HG02981 (cell line): ENCODE measurements at regions not wholly inside any gene's neighbourhood (a gene's known extent, or its start where the extent isn't known, plus 50 kb on each side); places are given as distances from the start of the nearest gene placed in this dataset.

Experiments
- ATAC-seq: cut with Tn5 transposase; IDR thresholded peaks from one replicate; pipeline ENCODE4 v1.9.1; 2021; ENCODE audit warnings: mild to moderate bottlenecking, moderate library complexity; ENCODE audit not compliant: unreplicated experiment

- ATAC-seq: no peak
Measured at GRCh38 chr11:107151158-107151557, 132.9 kb upstream of the GUCY1A2 start.

DNA sequence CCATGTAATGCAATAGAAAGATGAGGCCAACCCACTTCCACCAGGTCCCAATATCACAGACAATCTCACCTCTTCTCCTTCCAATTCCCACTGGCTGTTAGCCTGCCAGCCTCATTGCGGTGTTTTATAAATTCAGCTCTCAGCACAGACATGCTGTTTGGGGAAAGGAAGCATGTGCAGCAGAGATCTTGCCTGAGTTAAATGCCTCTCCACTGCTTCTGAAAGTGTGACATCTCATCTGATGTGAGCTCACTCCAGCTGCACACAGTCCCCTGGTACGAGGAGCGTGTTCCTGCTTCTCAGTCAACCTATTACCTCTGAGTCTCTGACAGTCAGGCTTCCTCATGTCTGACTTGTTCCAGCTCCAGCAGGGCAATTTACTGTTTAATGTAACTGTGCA is 122.7 kb upstream of the GUCY1A2 start:
- ATAC-seq: no peak

DNA sequence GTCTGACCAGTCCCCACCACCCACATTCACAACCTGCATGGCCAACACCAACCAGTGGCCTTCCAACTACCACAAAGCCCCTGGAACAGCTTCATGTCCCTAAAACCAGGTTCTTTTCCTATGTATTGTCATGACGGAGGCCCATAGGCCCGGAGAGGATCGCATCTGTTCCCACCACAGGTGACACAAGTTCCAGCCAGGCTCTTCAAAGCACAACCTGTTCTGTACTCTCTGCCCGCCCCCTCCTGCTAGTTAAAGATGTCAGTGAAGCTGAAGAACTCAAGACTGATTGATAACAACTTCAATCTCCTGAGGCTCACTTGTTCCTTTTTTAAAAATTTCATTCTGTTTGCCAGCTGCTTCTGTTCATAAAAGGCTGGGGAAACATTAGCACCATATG is 121.1 kb upstream of the GUCY1A2 start:
- no peak for ATAC-seq

DNA sequence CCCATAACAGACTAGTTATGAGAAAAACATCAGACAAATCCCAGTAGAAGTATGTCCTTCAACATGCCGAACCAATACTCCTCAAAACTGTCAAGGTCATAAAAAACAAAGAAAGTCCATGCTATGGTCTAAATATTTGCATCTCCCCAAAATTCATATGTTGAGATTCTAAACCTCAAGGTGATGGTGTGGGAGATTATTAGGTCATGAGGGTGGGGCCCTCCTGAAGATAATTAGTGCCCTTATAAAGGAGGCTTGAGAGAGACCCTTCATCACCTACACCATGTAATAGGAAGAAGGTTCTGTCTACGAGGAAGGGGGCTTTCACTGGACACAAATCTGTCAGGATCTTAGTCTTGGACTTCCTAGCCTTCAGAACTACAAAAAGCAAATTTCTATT is 118.6 kb upstream of the GUCY1A2 start:
- ATAC-seq: no peak

- no peak for ATAC-seq
Measured at GRCh38 chr11:107131756-107132155, 113.5 kb upstream of the GUCY1A2 start.

- ATAC-seq: no peak
Measured at GRCh38 chr11:107123022-107123421, 104.7 kb upstream of the GUCY1A2 start.

DNA sequence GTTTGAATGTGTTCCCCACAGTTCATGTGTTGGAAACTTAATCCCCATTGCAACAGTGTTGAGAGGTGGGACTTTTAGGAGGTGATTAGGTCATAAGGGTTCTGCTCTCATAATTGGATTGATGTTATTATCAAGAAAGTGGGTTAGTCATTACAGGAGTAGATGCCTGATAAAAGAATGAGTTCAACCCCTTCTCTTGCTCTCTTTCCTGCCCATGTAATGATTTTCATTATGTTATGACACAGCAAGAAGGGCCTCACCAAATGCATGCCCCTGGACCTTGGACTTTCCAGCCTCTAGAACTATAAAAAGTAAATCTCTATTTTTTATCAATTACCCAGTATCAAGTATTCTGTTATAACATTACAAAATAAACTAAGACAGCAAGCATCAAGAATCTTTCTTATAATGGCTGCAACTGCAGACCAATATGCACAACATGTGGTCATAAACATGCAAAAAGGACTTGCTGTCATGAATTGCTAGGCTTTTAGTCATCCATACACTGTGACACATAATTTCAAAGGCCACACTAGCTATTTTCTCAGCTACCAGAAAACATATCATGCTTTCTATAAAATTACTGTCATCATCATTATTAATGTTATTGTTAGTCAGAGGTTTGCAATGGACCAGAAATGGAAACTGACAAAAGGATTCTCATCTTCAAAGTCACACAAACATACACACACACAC is 99.9 kb upstream of the GUCY1A2 start:
- ATAC-seq: no peak

- ATAC-seq: no peak
Measured at GRCh38 chr11:107116358-107116757, 98.1 kb upstream of the GUCY1A2 start.

- no peak for ATAC-seq
Measured at GRCh38 chr11:107102692-107103477, 84.6 kb upstream of the GUCY1A2 start.

DNA sequence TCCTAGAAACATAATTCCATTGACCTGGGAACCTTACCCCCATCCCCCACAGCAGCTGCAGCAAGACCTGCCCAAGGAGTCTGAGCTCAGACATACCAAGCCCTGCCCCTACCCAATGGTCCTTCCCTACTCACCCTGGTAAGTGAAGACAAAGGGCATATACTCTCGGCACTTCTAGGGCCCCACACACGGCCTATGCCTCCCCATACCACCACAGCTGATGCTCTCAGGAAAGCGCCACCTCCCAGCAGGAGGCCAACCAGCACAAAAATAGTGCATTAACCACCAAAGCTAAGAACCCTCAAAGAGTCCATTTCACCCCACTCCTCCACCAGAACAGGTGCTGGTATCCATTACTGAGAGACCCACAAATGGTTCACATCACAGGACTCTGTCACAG is 74.4 kb upstream of the GUCY1A2 start:
- ATAC-seq: no peak

DNA sequence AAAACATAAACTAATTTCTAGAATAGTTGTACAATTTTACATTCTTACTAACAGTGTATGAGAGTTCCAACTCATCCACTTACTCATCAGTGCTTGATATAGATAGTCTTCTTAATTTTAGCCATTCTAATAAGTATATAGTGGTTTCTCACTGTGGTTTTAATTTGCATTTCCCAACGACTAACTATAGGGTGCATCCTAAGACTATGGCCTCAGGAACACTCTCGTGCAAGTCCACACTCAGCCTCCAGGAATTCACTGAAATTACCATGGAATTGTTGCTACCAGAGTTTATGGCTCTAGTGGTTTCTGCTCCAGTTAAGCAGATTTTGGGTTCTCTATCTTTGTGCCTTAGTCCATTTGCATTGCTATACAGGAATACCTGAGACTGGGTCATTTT is 60.1 kb upstream of the GUCY1A2 start:
- no peak for ATAC-seq

GRCh38 chr11:107076832-107077231 is 58.6 kb upstream of the GUCY1A2 start:
- ATAC-seq: no peak

DNA sequence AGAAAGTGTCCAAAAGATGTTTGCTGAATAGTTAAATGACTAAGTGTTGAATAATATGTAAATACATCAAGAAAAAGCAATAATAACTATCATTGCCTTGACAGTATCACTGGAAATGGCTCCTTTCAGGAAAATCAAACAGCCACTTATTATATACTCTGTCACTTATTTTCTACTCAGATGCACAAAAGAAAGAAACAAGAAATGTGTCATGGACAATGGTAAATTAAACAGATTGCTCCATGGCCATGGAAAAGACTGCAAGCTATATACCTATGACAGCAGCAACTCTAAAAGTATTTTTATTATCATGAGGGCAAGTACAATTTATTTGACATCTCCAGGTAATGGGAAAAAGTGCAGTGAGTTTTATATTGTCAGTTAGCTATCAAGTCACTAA is 52.9 kb upstream of the GUCY1A2 start:
- ATAC-seq: no peak
